HEK293 (cell line): ENCODE measurements at regions not wholly inside any gene's neighbourhood (a gene's known extent, or its start where the extent isn't known, plus 50 kb on each side); places are given as distances from the start of the nearest gene placed in this dataset.

ENCODE experiments used
- CTCF ChIP-seq: fragments of 450-650 bp; formaldehyde crosslinking; IDR thresholded peaks from 2 replicates; pipeline ENCODE4 v1.5.1; 2016; ENCODE audit warnings: missing biosample characterization, missing genetic modification characterization
- ZNF514 ChIP-seq: fragments of 450-650 bp; formaldehyde crosslinking; IDR thresholded peaks from 2 replicates; pipeline ENCODE4 v1.5.1; 2016; ENCODE audit warnings: missing biosample characterization, missing genetic modification characterization

GRCh38 chr7:86968618-86969017, 90.8 kb downstream of the ELAPOR2 start:
- TF ChIP-seq ZNF514 (tag by site-specific recombination): no peak
- no peak for TF ChIP-seq CTCF (tag by site-specific recombination)
